Activated CD4-positive, alpha-beta memory T cell treated with anti-CD3 and anti-CD28 coated beads, Interleukin-2, amount 10 ng/mL, durations not matched to agents 7 days and 5 days (primary cell): ENCODE measurements at regions not wholly inside any gene's neighbourhood (a gene's known extent, or its start where the extent isn't known, plus 50 kb on each side); places are given as distances from the start of the nearest gene placed in this dataset.
"Not testable (repeated sequence)": the region's sequence is repeated elsewhere in the genome, so short reads cannot be mapped to it uniquely, and the experiment has no call there.

Source experiments
- CTCF ChIA-PET: fragments of 350-600 bp; sonication (Branson Sonifier 250); formaldehyde crosslinking; loops from one replicate; lab custom pipeline; 2021; ENCODE audit warnings: antibody characterized with exemption, inconsistent platforms; lab: Charles Lee
- POLR2A ChIA-PET: fragments of 350-600 bp; sonication (Branson Sonifier 250); formaldehyde crosslinking; loops from one replicate; lab custom pipeline; 2021; ENCODE audit warnings: antibody characterized with exemption; lab: Charles Lee
- DNase-seq: peaks from one replicate; pipeline ENCODE4 v3.0.0-alpha.2; 2020
- H3K27ac Mint-ChIP-seq: one replicate; pipeline ENCODE4 v1.8.0; 2021; ENCODE audit warnings: mild to moderate bottlenecking, mixed read lengths
- H3K27me3 Mint-ChIP-seq: one replicate; pipeline ENCODE4 v1.8.0; 2021; ENCODE audit warnings: mixed read lengths
- H3K36me3 Mint-ChIP-seq: one replicate; pipeline ENCODE4 v1.8.0; 2021; ENCODE audit warnings: low read depth, mixed read lengths
- H3K4me1 Mint-ChIP-seq: one replicate; pipeline ENCODE4 v1.8.0; 2021; ENCODE audit warnings: mixed read lengths
- H3K4me3 Mint-ChIP-seq: one replicate; pipeline ENCODE4 v1.8.0; 2021; ENCODE audit warnings: mild to moderate bottlenecking, mixed read lengths
- H3K9me3 Mint-ChIP-seq: one replicate; pipeline ENCODE4 v1.8.0; 2021; ENCODE audit warnings: mixed read lengths

- H3K4me3 Mint-ChIP-seq, POLR2A ChIA-PET, H3K27me3 Mint-ChIP-seq, DNase-seq, H3K36me3 Mint-ChIP-seq, CTCF ChIA-PET, H3K27ac Mint-ChIP-seq, H3K4me1 Mint-ChIP-seq, H3K9me3 Mint-ChIP-seq: not testable (repeated sequence)
Observed at GRCh38 chr16:62780081-62780480, 743.8 kb upstream of the CDH8 start.

GRCh38 chr16:62764572-62764971, 728.3 kb upstream of the CDH8 start:
- Mint-ChIP-seq H3K27me3 (no peaks in the 10 kb centered on the region), H3K4me1 (no peaks in the 10 kb centered on the region), H3K4me3 (no peak overlapping the region), H3K9me3 (peaks cover 32% of the 10 kb centered on the region), H3K36me3 (no peaks in the 10 kb centered on the region), H3K27ac (no peak overlapping the region)
- CTCF ChIA-PET, result no interaction called here
- POLR2A ChIA-PET, result no interaction called here
- no peak for DNase-seq

GRCh38 chr16:62760398-62760797, 724.2 kb upstream of the CDH8 start:
- Mint-ChIP-seq H3K27ac (no peak overlapping the region), H3K4me1 (no peaks in the 10 kb centered on the region), H3K9me3 (peaks cover 32% of the 10 kb centered on the region), H3K4me3 (no peak overlapping the region), H3K27me3 (no peaks in the 10 kb centered on the region), H3K36me3 (no peaks in the 10 kb centered on the region)
- DNase-seq, result no peak
- POLR2A ChIA-PET, result no interaction called here
- CTCF ChIA-PET, result no interaction called here

GRCh38 chr16:62755938-62756337, 719.7 kb upstream of the CDH8 start:
- H3K4me1 Mint-ChIP-seq, result no peaks in the 10 kb centered on the region
- no peaks in the 10 kb centered on the region for H3K36me3 Mint-ChIP-seq
- ChIA-PET POLR2A (no interaction called here), CTCF (no interaction called here)
- H3K4me3 Mint-ChIP-seq, result no peak overlapping the region
- H3K27ac Mint-ChIP-seq, result no peak overlapping the region
- H3K27me3 Mint-ChIP-seq, result no peaks in the 10 kb centered on the region
- peaks cover 21% of the 10 kb centered on the region for H3K9me3 Mint-ChIP-seq
- DNase-seq, result no peak

- Mint-ChIP-seq H3K36me3 (no peaks in the 10 kb centered on the region), H3K9me3 (peaks cover 17% of the 10 kb centered on the region), H3K27ac (no peak overlapping the region), H3K27me3 (no peaks in the 10 kb centered on the region), H3K4me1 (no peaks in the 10 kb centered on the region), H3K4me3 (no peak overlapping the region)
- ChIA-PET POLR2A (no interaction called here), CTCF (no interaction called here)
- no peak for DNase-seq
Observed at GRCh38 chr16:62752854-62753253, 716.6 kb upstream of the CDH8 start.

- CTCF ChIA-PET, result no interaction called here
- H3K4me3 Mint-ChIP-seq, result no peak overlapping the region
- H3K9me3 Mint-ChIP-seq, result peaks cover 17% of the 10 kb centered on the region
- H3K27me3 Mint-ChIP-seq, result no peaks in the 10 kb centered on the region
- H3K36me3 Mint-ChIP-seq, result no peaks in the 10 kb centered on the region
- DNase-seq, result no peak
- POLR2A ChIA-PET, result no interaction called here
- H3K4me1 Mint-ChIP-seq, result no peaks in the 10 kb centered on the region
- no peak overlapping the region for H3K27ac Mint-ChIP-seq
Observed at GRCh38 chr16:62751218-62751617, 715.0 kb upstream of the CDH8 start.

GRCh38 chr16:62741692-62742091, 705.5 kb upstream of the CDH8 start:
- H3K27me3 Mint-ChIP-seq, result no peaks in the 10 kb centered on the region
- H3K9me3 Mint-ChIP-seq, result peaks cover 27% of the 10 kb centered on the region

GRCh38 chr16:62738666-62739460, 702.6 kb upstream of the CDH8 start:
- peaks cover 20% of the 10 kb centered on the region for H3K9me3 Mint-ChIP-seq
- DNase-seq, result no peak
- no peak overlapping the region for H3K27ac Mint-ChIP-seq
- H3K27me3 Mint-ChIP-seq, result no peaks in the 10 kb centered on the region
- ChIA-PET POLR2A (no interaction called here), CTCF (no interaction called here)
- H3K4me1 Mint-ChIP-seq, result no peaks in the 10 kb centered on the region
- H3K4me3 Mint-ChIP-seq, result no peak overlapping the region
- H3K36me3 Mint-ChIP-seq, result no peaks in the 10 kb centered on the region

More at GRCh38 chr16:62741692-62742091, 705.5 kb upstream of the CDH8 start:
- Mint-ChIP-seq H3K4me3 (no peak overlapping the region), H3K27ac (no peak overlapping the region), H3K4me1 (no peaks in the 10 kb centered on the region), H3K36me3 (no peaks in the 10 kb centered on the region)
- CTCF ChIA-PET, result no interaction called here
- POLR2A ChIA-PET, result no interaction called here
- no peak for DNase-seq

GRCh38 chr16:62732092-62732491, 695.9 kb upstream of the CDH8 start:
- Mint-ChIP-seq H3K9me3 (peaks cover 7% of the 10 kb centered on the region), H3K27me3 (no peaks in the 10 kb centered on the region), H3K27ac (no peak overlapping the region), H3K4me3 (no peak overlapping the region), H3K4me1 (no peaks in the 10 kb centered on the region), H3K36me3 (no peaks in the 10 kb centered on the region)
- POLR2A ChIA-PET, result no interaction called here
- no peak for DNase-seq
- CTCF ChIA-PET, result no interaction called here

- H3K4me1 Mint-ChIP-seq, H3K36me3 Mint-ChIP-seq, POLR2A ChIA-PET, CTCF ChIA-PET, DNase-seq, H3K27me3 Mint-ChIP-seq, H3K27ac Mint-ChIP-seq, H3K4me3 Mint-ChIP-seq: not testable (repeated sequence)
- H3K9me3 Mint-ChIP-seq, result peaks cover 29% of the 10 kb centered on the region
Observed at GRCh38 chr16:62724670-62725269, 688.5 kb upstream of the CDH8 start.

GRCh38 chr16:62720651-62721050, 684.4 kb upstream of the CDH8 start:
- POLR2A ChIA-PET, result no interaction called here

GRCh38 chr16:62717026-62717425, 680.8 kb upstream of the CDH8 start:
- Mint-ChIP-seq H3K4me3 (no peak overlapping the region), H3K36me3 (no peaks in the 10 kb centered on the region), H3K4me1 (no peaks in the 10 kb centered on the region), H3K27me3 (no peaks in the 10 kb centered on the region), H3K9me3 (peaks cover 15% of the 10 kb centered on the region), H3K27ac (no peak overlapping the region)
- CTCF ChIA-PET, result no interaction called here
- DNase-seq, result no peak
- POLR2A ChIA-PET, result no interaction called here

More at GRCh38 chr16:62720651-62721050, 684.4 kb upstream of the CDH8 start:
- Mint-ChIP-seq H3K4me1 (no peaks in the 10 kb centered on the region), H3K27me3 (no peaks in the 10 kb centered on the region), H3K4me3 (no peak overlapping the region), H3K9me3 (peaks cover 22% of the 10 kb centered on the region), H3K36me3 (no peaks in the 10 kb centered on the region), H3K27ac (no peak overlapping the region)
- no peak for DNase-seq
- CTCF ChIA-PET, result no interaction called here

- Mint-ChIP-seq H3K4me1 (no peaks in the 10 kb centered on the region), H3K9me3 (peaks cover 14% of the 10 kb centered on the region), H3K27ac (no peak overlapping the region), H3K27me3 (no peaks in the 10 kb centered on the region), H3K4me3 (no peak overlapping the region), H3K36me3 (no peaks in the 10 kb centered on the region)
- CTCF ChIA-PET, result no interaction called here
- POLR2A ChIA-PET, result no interaction called here
- DNase-seq, result no peak
Observed at GRCh38 chr16:62715701-62716100, 679.5 kb upstream of the CDH8 start.

- Mint-ChIP-seq H3K27me3 (no peaks in the 10 kb centered on the region), H3K4me1 (no peaks in the 10 kb centered on the region), H3K36me3 (no peaks in the 10 kb centered on the region), H3K4me3 (no peak overlapping the region), H3K27ac (no peak overlapping the region), H3K9me3 (peaks cover 9% of the 10 kb centered on the region)
- ChIA-PET CTCF (no interaction called here), POLR2A (no interaction called here)
- DNase-seq, result no peak
Observed at GRCh38 chr16:62712566-62712965, 676.3 kb upstream of the CDH8 start.
